ENCODE measurements at regions not wholly inside any gene's neighbourhood (a gene's known extent, or its start where the extent isn't known, plus 50 kb on each side); places are given as distances from the start of the nearest gene placed in this dataset.
"Not testable (repeated sequence)": the region's sequence is repeated elsewhere in the genome, so short reads cannot be mapped to it uniquely, and the experiment has no call there.

DNA sequence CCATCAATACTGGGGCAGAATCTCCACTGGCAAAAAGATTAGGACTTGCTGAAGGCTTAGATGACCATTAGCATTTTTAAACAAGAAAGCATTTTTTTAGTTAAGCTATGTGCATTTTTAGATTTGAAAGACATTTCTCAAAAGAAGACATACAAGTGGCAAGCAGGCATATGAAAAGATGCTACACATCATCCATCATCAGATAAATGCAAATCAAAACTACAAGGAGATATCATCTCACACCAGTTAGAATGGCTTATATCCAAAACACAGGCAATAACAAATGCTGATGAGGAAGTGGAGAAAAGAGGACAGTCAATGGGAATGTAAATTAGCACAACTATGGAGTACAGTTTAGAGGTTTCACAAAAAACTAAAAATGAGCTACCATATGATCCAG is 195.6 kb upstream of the TNC start:
- no peak for DNase-seq

DNA sequence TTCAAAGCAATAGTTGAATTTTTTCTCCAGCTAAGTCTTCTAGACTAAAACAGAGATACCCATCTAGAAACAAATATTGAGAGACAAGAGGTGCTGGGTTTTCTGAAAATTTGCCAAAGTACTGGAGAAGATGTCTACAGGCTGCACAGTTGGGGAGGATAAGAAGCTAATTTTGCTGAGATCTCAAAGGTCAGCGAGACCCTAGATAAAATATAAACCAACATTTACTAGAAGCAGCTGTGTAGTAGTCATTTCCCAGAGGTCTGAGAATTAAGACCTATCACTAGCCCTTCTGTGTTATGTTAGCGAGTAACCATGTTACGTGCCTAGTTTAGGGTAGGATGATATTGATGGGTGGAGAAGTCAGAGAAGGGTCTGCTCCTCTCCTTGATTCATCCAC is 208.5 kb upstream of the TNC start:
- DNase-seq = no peak

- DNase-seq = no peak
These were observed 209.6 kb upstream of the TNC start for GRCh38 chr9:115327436-115328122.

GRCh38 chr9:115328228-115328627 is 210.3 kb upstream of the TNC start:
- no peak for DNase-seq

GRCh38 chr9:115328677-115329076 is 210.7 kb upstream of the TNC start:
- no peak for DNase-seq

DNA sequence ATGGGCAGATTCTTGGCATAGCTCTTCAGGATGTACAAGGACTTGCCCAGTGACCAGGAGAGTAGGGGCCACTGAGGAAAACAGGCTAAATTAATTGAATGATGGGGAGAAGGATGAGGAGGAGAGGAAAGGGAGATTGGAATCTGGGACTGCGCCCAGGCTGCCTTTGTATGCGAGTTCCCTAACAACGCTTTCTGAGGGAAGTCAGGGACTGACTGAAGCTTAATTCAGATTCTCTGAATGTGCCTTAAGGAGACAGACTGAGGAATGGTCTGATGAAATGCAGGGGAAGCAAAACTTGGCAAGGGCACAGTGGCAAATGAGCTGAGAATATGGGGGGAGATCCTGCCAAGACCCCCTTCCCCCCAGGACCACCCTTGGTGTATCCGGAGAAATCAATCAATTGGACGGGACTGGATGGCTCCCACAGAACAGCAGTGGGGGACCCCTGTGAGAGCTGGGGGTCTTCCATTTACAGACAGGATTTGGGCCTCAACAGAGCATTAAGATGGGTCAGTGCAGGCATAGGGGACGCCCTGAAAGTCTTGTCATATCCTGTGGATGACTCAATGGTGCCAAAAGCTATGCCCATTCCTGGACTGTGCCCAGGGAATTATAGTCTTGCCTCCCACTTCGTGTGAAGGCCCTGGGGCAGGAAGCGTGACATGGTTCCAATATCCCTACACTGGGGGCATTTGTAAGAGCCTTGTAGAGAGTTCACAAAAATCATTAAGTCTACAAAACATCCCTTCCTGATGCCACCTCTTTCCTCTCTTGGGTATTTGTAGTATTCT is 215.5 kb upstream of the TNC start:
- no peak for DNase-seq

DNA sequence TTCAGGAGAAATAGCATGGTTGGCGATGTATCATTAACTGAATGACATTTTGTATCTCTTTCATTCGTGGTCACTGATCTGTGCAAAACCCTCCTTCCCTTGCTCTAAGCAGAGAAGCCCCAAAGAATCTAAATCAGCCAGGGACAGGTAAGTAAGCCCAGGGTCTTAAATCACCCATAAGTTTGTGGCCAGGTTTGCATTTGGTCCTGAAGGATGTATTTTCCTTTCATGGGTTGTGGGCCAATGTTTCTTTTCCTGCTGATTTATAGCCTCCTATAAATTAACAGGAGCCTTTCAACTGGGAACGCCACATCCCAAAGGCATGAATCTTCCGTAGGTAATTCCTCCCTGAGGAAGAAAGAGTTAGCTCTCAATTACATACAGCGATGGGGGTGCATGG is 217.5 kb upstream of the TNC start:
- no peak for DNase-seq

DNA sequence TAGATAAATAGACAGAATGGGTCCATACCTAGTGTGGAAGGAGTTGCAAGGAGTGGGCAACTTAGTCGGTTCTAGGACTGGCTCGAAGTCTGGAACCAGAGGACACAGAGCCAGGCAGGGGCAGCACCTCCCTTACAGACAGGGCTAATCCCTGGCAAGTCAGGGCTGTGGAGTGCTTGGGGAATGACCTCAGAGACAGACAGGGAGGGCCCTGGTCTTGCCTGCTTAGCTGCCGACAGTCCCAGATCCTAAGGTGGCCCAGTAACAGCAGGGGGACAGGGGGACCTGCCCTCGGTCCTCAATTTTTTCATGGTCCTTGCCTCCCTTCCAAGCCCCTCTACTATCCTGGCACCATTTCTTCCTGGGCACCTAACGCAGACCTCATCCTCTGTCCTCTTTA is 222.4 kb upstream of the TNC start:
- no peak for DNase-seq

GRCh38 chr9:115341426-115341825 is 223.5 kb upstream of the TNC start:
- no peak for DNase-seq

GRCh38 chr9:115347776-115348175 is 229.8 kb upstream of the TNC start:
- not testable (repeated sequence) for DNase-seq

- DNase-seq = not testable (repeated sequence)
These were observed 231.0 kb upstream of the TNC start for GRCh38 chr9:115348936-115349335.

- DNase-seq = no peak
These were observed 231.6 kb upstream of the TNC start for GRCh38 chr9:115349542-115349941.

- DNase-seq = no peak
These were observed 232.6 kb upstream of the TNC start for GRCh38 chr9:115350548-115350947.

DNA sequence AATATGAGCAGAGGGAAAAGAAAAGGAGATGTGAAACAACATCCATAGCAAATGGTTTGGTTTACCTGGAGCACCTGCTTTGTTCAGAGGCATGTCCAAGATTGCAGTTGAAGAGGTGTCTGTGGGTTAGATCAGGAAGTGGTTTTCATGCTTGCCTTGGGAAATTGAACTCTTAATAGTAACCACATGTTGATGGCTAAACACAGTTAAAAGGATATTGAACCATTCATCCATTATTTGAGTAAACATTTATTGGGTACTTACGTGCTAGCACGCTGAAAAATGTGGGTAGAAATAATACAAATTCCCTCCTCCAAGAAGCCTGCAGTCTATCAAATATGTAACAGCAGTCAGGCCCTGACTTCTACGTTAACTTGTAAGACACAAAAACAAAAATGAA is 235.7 kb upstream of the TNC start:
- DNase-seq = no peak

DNA sequence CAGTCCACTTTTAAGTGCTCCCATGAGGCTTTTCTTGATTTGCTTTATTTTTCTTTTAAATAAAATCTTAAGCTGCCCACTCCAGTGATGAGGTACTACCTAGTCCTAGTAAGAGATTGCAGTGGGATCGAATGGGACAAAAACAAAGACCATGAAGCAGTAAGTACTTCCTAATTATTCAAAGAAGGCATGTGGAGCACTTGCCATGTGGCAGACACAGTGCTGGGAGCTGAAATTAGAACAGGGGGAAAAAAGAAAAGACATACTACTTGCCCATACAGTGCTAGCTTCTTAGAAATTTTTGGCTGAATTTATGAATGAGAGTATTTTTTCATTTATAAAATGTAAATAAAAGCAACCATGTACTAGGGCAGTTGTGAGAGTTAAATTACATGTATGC is 239.9 kb upstream of the TNC start:
- DNase-seq = no peak

DNA sequence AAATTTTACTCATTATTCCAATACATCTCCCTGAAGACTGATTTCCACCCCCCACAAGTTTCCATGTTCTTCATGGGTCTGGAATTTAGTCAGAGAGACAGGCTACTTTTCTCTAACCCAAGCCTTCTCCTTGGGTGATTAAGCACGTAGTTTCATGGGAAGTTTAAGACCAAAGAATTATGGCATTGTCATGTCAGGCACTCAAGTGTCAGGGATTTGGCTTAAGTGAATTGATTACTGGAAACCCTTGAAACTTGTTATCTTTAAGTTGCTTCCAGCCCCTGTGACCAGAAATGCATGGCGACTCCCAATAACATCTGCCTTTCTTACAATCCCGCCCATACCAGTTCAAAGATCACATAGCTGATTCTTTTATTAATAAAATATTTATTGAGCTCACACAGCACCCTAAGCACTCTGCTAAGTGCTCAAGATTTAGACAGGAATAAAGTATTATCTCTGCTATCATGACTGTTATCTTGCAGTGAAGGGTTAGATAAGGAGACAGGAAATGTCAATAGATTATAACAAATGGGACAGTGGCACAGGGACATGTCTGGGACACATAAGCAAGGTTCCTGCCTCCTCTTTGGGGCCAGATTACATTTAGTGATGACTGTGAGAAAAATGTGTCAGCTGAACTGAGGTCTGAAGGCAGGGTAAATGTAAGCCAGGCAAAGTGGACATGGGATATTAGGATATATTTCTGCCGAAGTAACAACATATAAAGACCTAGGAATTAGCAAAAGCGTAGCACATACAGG is 241.2 kb upstream of the TNC start:
- DNase-seq = no peak

DNA sequence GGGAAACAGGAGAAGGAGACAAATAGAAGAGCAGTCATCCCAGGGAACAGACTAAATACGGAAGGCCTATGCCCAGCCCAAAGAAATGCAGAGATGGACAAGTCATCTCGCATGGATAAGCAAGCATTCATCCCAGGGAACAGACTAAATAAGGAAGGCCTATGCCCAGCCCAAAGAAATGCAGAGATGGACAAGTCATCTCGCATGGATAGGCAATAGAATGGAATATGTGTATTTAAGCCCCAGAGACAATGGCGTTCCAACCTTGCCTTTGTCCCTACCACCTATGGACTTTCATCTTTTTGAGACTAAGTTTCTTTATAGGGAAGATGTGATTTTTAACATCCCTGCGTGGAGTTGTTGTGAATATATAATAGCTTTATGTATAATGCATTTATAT is 242.2 kb upstream of the TNC start:
- DNase-seq = no peak

DNA sequence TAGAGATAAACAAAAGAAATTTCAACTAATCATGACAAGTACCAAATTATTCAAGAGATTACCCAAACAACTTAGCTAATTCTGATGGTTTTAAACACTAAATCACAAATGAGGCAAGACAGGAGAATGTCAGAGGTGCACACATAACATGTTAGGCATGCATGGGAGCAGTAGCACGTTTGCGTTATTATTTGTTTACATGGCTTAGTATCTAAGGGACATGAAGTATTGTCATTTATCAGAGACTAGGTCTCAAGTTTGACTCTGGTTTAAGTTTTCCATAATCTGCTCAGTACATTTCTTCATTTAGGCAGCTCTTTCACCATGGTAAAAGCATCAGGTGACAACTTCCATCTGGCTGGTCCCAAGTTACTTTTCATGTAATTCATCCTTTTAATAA is 244.1 kb upstream of the TNC start:
- DNase-seq = no peak

GRCh38 chr9:115362640-115363039 is 244.7 kb upstream of the TNC start:
- DNase-seq = no peak

GRCh38 chr9:115364991-115365390 is 247.0 kb upstream of the TNC start:
- DNase-seq = no peak

- DNase-seq = no peak
These were observed 249.4 kb upstream of the TNC start for GRCh38 chr9:115367321-115367720.

GRCh38 chr9:115367780-115368525 is 250.0 kb upstream of the TNC start:
- DNase-seq = no peak

DNA sequence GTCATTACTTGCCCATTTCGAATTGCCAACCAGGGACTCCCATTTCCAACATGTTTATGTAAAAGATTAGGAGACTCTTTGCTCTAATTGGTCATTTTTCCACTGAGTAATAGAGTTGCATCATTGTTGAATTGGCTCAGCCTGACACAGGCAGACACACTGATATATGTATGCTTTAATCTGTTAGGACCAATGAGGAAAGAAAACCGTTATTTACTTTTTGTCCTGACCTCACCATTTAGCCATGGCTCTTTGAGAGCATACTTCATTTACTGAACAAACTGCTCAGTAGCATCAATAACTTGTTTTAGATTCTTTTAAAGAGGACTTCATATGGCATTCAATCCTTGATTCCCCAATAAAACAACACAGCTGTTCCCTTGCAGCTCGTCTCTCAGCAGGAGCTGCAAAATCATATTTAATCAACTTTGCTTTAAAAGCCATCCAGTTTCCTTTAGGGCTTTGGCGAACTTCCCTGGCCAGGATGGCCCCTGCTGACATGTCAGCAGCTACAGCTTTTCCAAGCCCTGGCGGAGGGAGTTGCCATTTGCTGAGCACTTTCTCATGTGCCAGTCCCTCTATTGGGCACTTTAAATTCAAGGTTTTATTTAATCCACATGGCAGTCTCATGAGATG is 251.5 kb upstream of the TNC start:
- peak; percentile 73 for DNase-seq
